ENCODE measurements at regions not wholly inside any gene's neighbourhood (a gene's known extent, or its start where the extent isn't known, plus 50 kb on each side); places are given as distances from the start of the nearest gene placed in this dataset.
"Not testable (repeated sequence)": the region's sequence is repeated elsewhere in the genome, so short reads cannot be mapped to it uniquely, and the experiment has no call there.

DNA sequence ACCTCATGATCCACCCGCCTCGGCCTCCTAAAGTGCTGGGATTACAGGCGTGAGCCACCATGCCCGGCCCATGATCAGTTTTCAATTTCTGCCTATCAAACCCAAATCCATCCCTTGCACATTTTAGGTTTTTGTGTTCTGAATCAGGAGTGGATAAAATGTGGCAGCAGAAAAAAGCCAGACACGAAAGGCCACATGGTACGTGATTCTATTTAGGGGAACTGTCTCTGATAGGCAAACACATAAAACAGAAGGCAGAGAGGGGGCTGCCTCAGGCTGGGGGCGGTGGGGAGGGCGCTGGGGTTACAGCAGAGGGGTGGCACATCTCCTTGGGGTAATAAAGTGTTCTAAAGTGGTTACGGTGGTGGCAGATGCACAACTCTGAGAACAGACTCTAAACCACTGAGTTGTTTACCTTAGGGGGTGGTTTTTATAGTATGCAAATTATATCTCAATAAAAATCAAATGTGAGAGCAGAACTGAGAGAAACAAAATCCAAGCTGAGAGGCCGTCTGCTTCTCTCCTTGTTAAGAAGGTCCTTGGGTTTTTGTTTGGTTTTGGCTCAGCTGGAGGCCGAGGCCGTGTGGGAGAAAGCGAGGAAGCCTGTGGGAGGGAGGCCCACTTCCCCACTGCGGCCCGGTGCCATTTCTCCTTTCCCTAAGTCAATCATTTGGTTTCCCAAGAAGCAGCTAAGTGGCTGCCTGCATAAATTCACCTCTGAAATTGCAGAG lies 78.0 kb downstream of the SOWAHC start:
- TF ChIP-seq ZFX (IDR thresholded peaks at IDR 0.05; ENCODE audit: borderline replicate concordance) (no peak), CTCF (IDR thresholded peaks at IDR 0.05) (no peak)
- H3K27ac ChIP-seq: no peak overlapping the region

GRCh38 chr2:109692831-109693230 lies 78.7 kb downstream of the SOWAHC start:
- H3K27ac ChIP-seq: not testable (repeated sequence)

DNA sequence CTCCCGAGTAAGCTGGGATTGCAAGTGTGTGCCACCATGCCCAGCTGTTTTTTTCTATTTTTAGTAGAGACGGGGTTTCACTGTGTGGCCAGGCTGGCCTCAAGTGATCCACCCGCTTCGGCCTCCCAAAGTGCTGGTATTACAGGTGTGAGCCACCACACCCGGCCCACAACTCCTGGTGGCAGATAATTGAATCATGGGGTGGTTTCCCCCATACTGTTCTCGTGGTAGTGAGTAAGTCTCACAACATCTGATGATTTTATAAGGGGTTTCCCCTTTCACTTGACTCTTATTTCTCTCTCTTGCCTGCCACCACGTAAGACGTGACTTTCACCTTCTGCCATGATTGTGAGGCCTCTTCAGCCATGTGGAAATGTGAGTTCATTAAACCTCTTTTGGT lies 79.1 kb downstream of the SOWAHC start:
- not testable (repeated sequence) for H3K27ac ChIP-seq

GRCh38 chr2:109694190-109694589 lies 80.0 kb downstream of the SOWAHC start:
- TF ChIP-seq ZFX (IDR thresholded peaks at IDR 0.05; ENCODE audit: borderline replicate concordance) (no peak), CTCF (IDR thresholded peaks at IDR 0.05) (no peak)
- no peak overlapping the region for H3K27ac ChIP-seq

DNA sequence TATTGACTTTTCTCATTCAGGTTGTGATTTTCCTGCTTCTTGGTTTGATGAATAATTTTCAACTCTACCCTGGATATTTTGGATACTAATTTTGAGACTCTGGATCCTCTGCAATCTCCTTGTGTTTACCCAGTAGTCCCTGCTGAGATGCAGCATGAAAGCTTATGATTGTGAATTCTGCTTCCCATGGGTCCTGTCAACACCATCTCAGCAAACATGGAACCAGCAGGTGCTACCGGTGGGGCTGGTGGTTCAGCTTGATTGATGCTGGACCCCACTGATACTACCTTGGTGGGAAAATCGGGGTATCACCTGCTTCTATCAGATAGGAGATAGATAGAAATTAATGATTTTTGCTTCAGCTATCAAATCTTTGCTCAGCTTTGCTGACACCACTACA lies 81.1 kb downstream of the SOWAHC start:
- TF ChIP-seq CTCF (IDR thresholded peaks at IDR 0.05) (no peak), ZFX (IDR thresholded peaks at IDR 0.05; ENCODE audit: borderline replicate concordance) (no peak)
- no peak overlapping the region for H3K27ac ChIP-seq

GRCh38 chr2:109699646-109700045 lies 85.5 kb downstream of the SOWAHC start:
- TF ChIP-seq CTCF (IDR thresholded peaks at IDR 0.05) (no peak), ZFX (IDR thresholded peaks at IDR 0.05; ENCODE audit: borderline replicate concordance) (no peak)
- no peak overlapping the region for H3K27ac ChIP-seq

DNA sequence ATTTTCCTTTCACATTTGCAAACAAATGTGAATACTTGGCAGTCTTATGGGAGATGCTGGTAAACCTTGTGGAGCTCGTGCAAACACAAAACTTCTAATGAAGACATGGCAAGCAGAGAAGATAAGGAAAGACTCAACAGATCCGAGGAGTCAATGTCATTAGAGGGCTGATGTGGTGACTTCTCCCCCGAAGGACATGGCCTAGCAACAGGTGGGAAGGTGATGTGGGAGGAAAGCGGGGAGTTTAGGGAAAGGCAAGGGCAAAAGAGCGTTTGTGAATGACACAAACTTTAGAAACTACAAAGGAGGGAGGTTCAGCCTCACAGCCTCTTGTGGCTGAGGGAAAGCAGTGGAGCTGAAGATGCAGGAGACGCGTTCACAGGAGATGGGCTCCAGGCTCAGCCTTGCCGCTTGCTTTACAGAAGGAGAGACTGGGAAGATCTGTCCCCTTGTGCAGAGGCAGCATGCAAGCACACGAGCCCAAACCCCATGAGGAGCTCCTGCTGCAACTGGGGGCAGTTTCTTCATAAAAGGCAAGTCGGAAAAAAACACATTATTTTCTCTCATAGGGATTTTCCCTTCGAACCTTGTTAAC lies 86.6 kb downstream of the SOWAHC start:
- TF ChIP-seq CTCF (IDR thresholded peaks at IDR 0.05): no peak
- no peak for TF ChIP-seq ZFX (IDR thresholded peaks at IDR 0.05; ENCODE audit: borderline replicate concordance)
- no peak overlapping the region for H3K27ac ChIP-seq

DNA sequence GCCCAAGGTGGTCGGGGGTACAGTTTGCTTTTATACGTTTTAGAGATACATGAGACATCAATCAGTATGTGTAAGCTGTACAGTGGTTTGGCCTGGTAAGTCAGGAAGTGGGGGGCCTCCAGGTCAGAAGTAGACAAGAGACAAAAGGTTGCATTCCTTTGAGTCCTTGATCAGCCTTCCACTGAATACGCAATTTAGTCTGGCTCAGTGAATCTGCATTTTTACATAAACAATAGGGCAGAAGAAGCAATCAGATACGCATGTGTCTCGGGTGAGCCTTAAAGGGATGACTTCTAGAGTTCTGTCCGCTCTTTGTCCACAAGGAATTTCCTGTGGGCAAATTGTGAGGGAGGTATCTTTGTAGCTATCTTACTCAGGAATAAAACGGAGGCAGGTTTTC lies 87.2 kb downstream of the SOWAHC start:
- no peak overlapping the region for H3K27ac ChIP-seq

More for the DNA sequence above, 87.2 kb downstream of the SOWAHC start:
- TF ChIP-seq CTCF (IDR thresholded peaks at IDR 0.05) (no peak), ZFX (IDR thresholded peaks at IDR 0.05; ENCODE audit: borderline replicate concordance) (no peak)

Data from 22Rv1 (cell line).